ENCODE measurements at regions not wholly inside any gene's neighbourhood (a gene's known extent, or its start where the extent isn't known, plus 50 kb on each side); places are given as distances from the start of the nearest gene placed in this dataset.
A peak's percentile ranks its signal among the peaks of the same experiment; 100 is the strongest.

GRCh38 chr11:28704801-28705200 is 596.6 kb downstream of the METTL15 start:
- DNase-seq = no peak

GRCh38 chr11:28703371-28703770 is 595.2 kb downstream of the METTL15 start:
- DNase-seq = no peak

- no peak for DNase-seq
Observed at GRCh38 chr11:28702871-28703270, 594.7 kb downstream of the METTL15 start.

GRCh38 chr11:28702450-28702790 is 594.2 kb downstream of the METTL15 start:
- no peak for DNase-seq

- DNase-seq = no peak
Observed at GRCh38 chr11:28701760-28702449, 593.7 kb downstream of the METTL15 start.

- DNase-seq = no peak
Observed at GRCh38 chr11:28699701-28700100, 591.5 kb downstream of the METTL15 start.

- peak; percentile 0 for DNase-seq
Observed at GRCh38 chr11:28697920-28698827, 590.0 kb downstream of the METTL15 start.

- DNase-seq = no peak
Observed at GRCh38 chr11:28696591-28696990, 588.4 kb downstream of the METTL15 start.

- no peak for DNase-seq
Observed at GRCh38 chr11:28690746-28691145, 582.6 kb downstream of the METTL15 start.

- no peak for DNase-seq
Observed at GRCh38 chr11:28684011-28684586, 575.9 kb downstream of the METTL15 start.

- DNase-seq = no peak
Observed at GRCh38 chr11:28679795-28680468, 571.7 kb downstream of the METTL15 start.

GRCh38 chr11:28677721-28678120 is 569.5 kb downstream of the METTL15 start:
- no peak for DNase-seq

GRCh38 chr11:28675183-28675582 is 567.0 kb downstream of the METTL15 start:
- DNase-seq = no peak

- DNase-seq = no peak
Observed at GRCh38 chr11:28674433-28675103, 566.4 kb downstream of the METTL15 start.

GRCh38 chr11:28673691-28674432 is 565.7 kb downstream of the METTL15 start:
- no peak for DNase-seq

GRCh38 chr11:28671274-28671673 is 563.1 kb downstream of the METTL15 start:
- DNase-seq = no peak

- DNase-seq = no peak
Observed at GRCh38 chr11:28666632-28667031, 558.4 kb downstream of the METTL15 start.

GRCh38 chr11:28659716-28660348 is 551.6 kb downstream of the METTL15 start:
- no peak for DNase-seq

- DNase-seq = no peak
Observed at GRCh38 chr11:28657378-28658030, 549.3 kb downstream of the METTL15 start.

GRCh38 chr11:28654191-28654590 is 546.0 kb downstream of the METTL15 start:
- DNase-seq = no peak

- DNase-seq = no peak
Observed at GRCh38 chr11:28649922-28650321, 541.7 kb downstream of the METTL15 start.
